GM12872 (cell line): ENCODE measurements at regions not wholly inside any gene's neighbourhood (a gene's known extent, or its start where the extent isn't known, plus 50 kb on each side); places are given as distances from the start of the nearest gene placed in this dataset.

Source experiments
- TF ChIP-seq, protein P1 (sequence below): IDR thresholded peaks from 3 replicates; pipeline ENCODE4 v1.5.1; 2011; ENCODE audit warnings: low read depth, mild to moderate bottlenecking, low read length, moderate library complexity; ENCODE audit not compliant: insufficient read depth

- TF ChIP-seq, protein P1, sequence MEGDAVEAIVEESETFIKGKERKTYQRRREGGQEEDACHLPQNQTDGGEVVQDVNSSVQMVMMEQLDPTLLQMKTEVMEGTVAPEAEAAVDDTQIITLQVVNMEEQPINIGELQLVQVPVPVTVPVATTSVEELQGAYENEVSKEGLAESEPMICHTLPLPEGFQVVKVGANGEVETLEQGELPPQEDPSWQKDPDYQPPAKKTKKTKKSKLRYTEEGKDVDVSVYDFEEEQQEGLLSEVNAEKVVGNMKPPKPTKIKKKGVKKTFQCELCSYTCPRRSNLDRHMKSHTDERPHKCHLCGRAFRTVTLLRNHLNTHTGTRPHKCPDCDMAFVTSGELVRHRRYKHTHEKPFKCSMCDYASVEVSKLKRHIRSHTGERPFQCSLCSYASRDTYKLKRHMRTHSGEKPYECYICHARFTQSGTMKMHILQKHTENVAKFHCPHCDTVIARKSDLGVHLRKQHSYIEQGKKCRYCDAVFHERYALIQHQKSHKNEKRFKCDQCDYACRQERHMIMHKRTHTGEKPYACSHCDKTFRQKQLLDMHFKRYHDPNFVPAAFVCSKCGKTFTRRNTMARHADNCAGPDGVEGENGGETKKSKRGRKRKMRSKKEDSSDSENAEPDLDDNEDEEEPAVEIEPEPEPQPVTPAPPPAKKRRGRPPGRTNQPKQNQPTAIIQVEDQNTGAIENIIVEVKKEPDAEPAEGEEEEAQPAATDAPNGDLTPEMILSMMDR = no peak
Measured at GRCh38 chr13:74205313-74205690, 71.1 kb upstream of the KLF12 start.

DNA sequence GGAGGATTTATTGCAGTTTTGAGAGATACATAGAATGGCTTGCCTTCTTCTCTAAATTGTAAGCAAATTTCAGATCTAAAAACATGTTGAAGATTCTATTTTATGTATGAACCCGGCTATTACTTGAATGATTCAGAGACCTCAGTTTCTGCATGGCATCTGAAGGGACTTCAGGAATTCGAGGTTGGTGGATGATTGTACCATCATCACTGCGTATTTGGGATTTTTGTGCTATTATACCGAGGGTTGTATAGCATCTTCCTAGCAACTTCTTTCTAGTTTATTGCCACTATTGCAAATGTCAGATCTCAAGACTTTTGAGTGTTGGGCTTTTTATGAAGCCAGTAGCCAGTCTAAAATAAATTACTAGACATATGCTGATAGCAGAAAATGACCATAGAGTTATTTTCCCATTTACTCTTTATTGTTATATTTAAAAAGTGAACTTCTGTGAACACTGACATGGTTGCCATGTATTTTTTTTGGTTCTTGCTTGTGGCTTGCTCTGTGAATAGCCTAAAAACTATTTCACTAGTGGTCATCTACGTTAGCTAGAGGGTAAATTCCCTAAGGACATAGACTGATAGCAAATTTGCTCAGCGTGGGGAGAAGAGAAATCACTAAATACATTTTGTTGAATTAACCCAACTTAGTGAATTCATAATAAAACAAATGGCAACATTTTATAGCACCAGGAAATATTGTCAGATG lies 70.6 kb upstream of the KLF12 start:
- TF ChIP-seq, protein P1 = no peak

- TF ChIP-seq, protein P1 = no peak
Measured at GRCh38 chr13:74203576-74203975, 69.4 kb upstream of the KLF12 start.

GRCh38 chr13:74202129-74202813 lies 68.1 kb upstream of the KLF12 start:
- TF ChIP-seq, protein P1 = no peak

DNA sequence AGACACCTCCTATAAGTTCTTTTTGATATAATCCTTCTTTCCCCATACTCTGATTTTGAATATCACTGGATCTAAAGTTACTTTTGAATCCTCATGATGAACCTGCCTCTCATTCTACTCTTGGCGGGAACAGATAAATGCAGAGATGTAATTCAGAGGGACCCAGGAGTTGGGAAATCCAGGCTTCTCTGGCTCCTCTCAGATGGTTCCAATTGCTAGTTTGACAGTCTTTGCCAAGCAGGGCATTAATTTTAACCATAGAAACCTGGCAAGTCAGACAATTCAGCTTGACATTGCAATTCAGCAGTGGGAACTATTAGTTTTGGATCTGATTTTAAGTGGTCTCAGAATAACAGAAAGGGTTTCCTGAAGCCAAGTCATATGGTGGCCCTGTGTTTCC lies 67.3 kb upstream of the KLF12 start:
- TF ChIP-seq, protein P1 = no peak

DNA sequence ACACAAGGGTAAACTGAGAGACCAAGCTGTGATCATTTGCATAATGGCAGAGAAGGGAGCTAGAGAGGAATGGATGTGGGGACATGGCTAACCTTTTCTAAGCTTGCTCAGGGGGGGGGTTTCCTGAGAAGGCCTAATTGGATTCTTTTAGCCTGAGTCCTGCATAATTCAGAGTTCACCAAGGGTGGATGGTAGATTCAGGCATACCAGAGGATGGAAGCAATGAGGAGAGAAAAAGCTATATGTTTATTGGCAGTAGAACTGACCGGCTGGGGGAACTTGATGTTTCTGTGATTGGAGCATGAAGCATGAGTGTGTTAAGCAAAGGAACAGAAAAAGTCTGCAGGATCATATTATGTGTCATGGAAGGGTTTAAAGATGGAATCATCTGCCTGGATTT lies 65.9 kb upstream of the KLF12 start:
- TF ChIP-seq, protein P1 = no peak

- TF ChIP-seq, protein P1 = no peak
Measured at GRCh38 chr13:74197677-74198429, 63.6 kb upstream of the KLF12 start.
